Astrocyte (in vitro differentiated cells and primary cell): ENCODE measurements at regions not wholly inside any gene's neighbourhood (a gene's known extent, or its start where the extent isn't known, plus 50 kb on each side); places are given as distances from the start of the nearest gene placed in this dataset.

Experiments used
- DNase-seq: peaks from one replicate; pipeline ENCODE4 v3.0.0-alpha.2; 2010; ENCODE audit warnings: low read depth
- FAIRE-seq: peaks from 2 replicates; lab custom pipeline; 2011; peaks lifted over from hg19 to GRCh38; lab: Jason Lieb, UNC
- H2AFZ ChIP-seq: 2 replicates; pipeline ENCODE4 v1.6.0; 2012; ENCODE audit warnings: low read depth, low read length, inconsistent platforms
- H3K27ac ChIP-seq: 2 replicates; pipeline ENCODE4 v1.5.1; 2011; ENCODE audit warnings: low read depth, low read length, inconsistent platforms
- H3K27me3 ChIP-seq: 2 replicates; pipeline ENCODE4 v1.6.0; 2011; ENCODE audit warnings: low read length, inconsistent platforms; ENCODE audit not compliant: insufficient read depth
- H3K36me3 ChIP-seq: 2 replicates; pipeline ENCODE4 v1.5.1; 2011; ENCODE audit warnings: low read length, inconsistent platforms; ENCODE audit not compliant: insufficient read depth
- H3K4me1 ChIP-seq: 2 replicates; pipeline ENCODE4 v1.5.1; 2011; ENCODE audit warnings: low read length, inconsistent platforms; ENCODE audit not compliant: insufficient read depth
- H3K4me2 ChIP-seq: 2 replicates; pipeline ENCODE4 v1.6.0; 2012; ENCODE audit warnings: low read length, inconsistent platforms
- H3K4me3 ChIP-seq: 2 replicates; pipeline ENCODE4 v1.5.1; 2011; ENCODE audit warnings: low read depth, mild to moderate bottlenecking, low read length, inconsistent platforms; ENCODE audit not compliant: insufficient read depth
- H3K79me2 ChIP-seq: 2 replicates; pipeline ENCODE4 v1.6.0; 2012; ENCODE audit warnings: mild to moderate bottlenecking, low read length, inconsistent platforms; ENCODE audit not compliant: insufficient read depth
- H3K9ac ChIP-seq: 2 replicates; pipeline ENCODE4 v1.6.0; 2012; ENCODE audit warnings: mild to moderate bottlenecking, low read length, inconsistent platforms
- H3K9me3 ChIP-seq: 2 replicates; pipeline ENCODE4 v1.5.1; 2012; ENCODE audit warnings: low read depth, mild to moderate bottlenecking, low read length, inconsistent platforms; ENCODE audit not compliant: insufficient read depth
- H4K20me1 ChIP-seq: 2 replicates; pipeline ENCODE4 v1.6.0; 2012; ENCODE audit warnings: low read length, inconsistent platforms; ENCODE audit not compliant: insufficient read depth
- H3K27ac Mint-ChIP-seq: one replicate; pipeline ENCODE4 v1.8.0; 2021; ENCODE audit warnings: mild to moderate bottlenecking, mixed read lengths; ENCODE audit not compliant: unreplicated experiment
- H3K27me3 Mint-ChIP-seq: one replicate; pipeline ENCODE4 v1.8.0; 2021; ENCODE audit warnings: low read depth, mixed read lengths; ENCODE audit not compliant: unreplicated experiment
- H3K36me3 Mint-ChIP-seq: one replicate; pipeline ENCODE4 v1.8.0; 2021; ENCODE audit warnings: low read depth, mixed read lengths; ENCODE audit not compliant: unreplicated experiment
- H3K4me1 Mint-ChIP-seq: one replicate; pipeline ENCODE4 v1.8.0; 2021; ENCODE audit warnings: low read depth, mixed read lengths; ENCODE audit not compliant: unreplicated experiment
- H3K4me3 Mint-ChIP-seq: one replicate; pipeline ENCODE4 v1.8.0; 2021; ENCODE audit warnings: mild to moderate bottlenecking, moderate library complexity, mixed read lengths; ENCODE audit not compliant: unreplicated experiment
- H3K9me3 Mint-ChIP-seq: one replicate; pipeline ENCODE4 v1.8.0; 2021; ENCODE audit warnings: mild to moderate bottlenecking, mixed read lengths; ENCODE audit not compliant: unreplicated experiment
- CTCF ChIP-seq: IDR thresholded peaks from 2 replicates; pipeline ENCODE4 v1.5.1; 2011; ENCODE audit warnings: low read depth, mild to moderate bottlenecking, inconsistent platforms, low read length, moderate library complexity; ENCODE audit not compliant: insufficient read depth
- EZH2 ChIP-seq: IDR thresholded peaks from 2 replicates; pipeline ENCODE4 v1.6.1; 2012; ENCODE audit warnings: mild to moderate bottlenecking, low read length, inconsistent platforms; ENCODE audit not compliant: insufficient read depth

GRCh38 chr10:2335626-2336025 is 598.3 kb upstream of the ADARB2 start:
- no peaks in the 10 kb centered on the region for H3K4me1 ChIP-seq
- Mint-ChIP-seq H3K4me3 (no peak overlapping the region), H3K36me3 (no peaks in the 10 kb centered on the region), H3K27me3 (peaks cover 5% of the 10 kb centered on the region), H3K27ac (no peak overlapping the region), H3K4me1 (no peaks in the 10 kb centered on the region), H3K9me3 (no peaks in the 10 kb centered on the region)
- no peak overlapping the region for H3K4me3 ChIP-seq
- peaks cover 7% of the 10 kb centered on the region for H3K9me3 ChIP-seq
- H3K27ac ChIP-seq, result no peak overlapping the region
- TF ChIP-seq CTCF (no peak), EZH2 (no peak)
- no peak for DNase-seq
- H3K79me2 ChIP-seq, result no peaks in the 10 kb centered on the region
- H3K36me3 ChIP-seq, result no peaks in the 10 kb centered on the region
- H2AFZ ChIP-seq, result no peak overlapping the region
- no peak overlapping the region for H3K4me2 ChIP-seq
- H3K27me3 ChIP-seq, result no peaks in the 10 kb centered on the region
- FAIRE-seq, result no peak
- no peaks in the 10 kb centered on the region for H4K20me1 ChIP-seq
- H3K9ac ChIP-seq, result no peak overlapping the region

DNA sequence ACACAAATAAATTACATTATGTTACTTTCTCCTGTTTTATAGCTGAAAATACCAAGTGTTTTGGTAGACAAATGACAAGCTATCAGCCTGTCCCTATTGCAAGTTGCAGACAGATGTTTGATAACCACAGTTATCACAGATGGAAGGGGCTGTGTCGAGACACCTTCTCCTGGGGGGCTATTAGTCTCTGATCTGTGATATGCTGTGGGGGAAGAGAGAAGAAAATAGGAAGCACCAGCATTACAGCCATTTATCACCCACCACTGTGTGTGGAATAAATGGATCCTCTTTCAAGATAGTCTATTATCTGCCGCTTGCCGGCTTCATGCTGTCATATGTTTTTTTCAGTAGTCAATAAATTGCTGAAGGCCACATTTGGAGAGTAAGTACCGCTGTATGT is 597.2 kb upstream of the ADARB2 start:
- Mint-ChIP-seq H3K36me3 (no peaks in the 10 kb centered on the region), H3K9me3 (no peaks in the 10 kb centered on the region), H3K27ac (no peak overlapping the region), H3K27me3 (peaks cover 5% of the 10 kb centered on the region), H3K4me3 (no peak overlapping the region), H3K4me1 (no peaks in the 10 kb centered on the region)
- Histone ChIP-seq H2AFZ (no peak overlapping the region), H3K4me3 (no peak overlapping the region), H3K27ac (no peak overlapping the region), H4K20me1 (no peaks in the 10 kb centered on the region), H3K9ac (no peak overlapping the region), H3K79me2 (no peaks in the 10 kb centered on the region), H3K27me3 (no peaks in the 10 kb centered on the region), H3K4me1 (no peaks in the 10 kb centered on the region), H3K4me2 (no peak overlapping the region), H3K36me3 (no peaks in the 10 kb centered on the region), H3K9me3 (peaks cover 7% of the 10 kb centered on the region)
- TF ChIP-seq EZH2, result no peak
- no peak for TF ChIP-seq CTCF
- no peak for DNase-seq
- FAIRE-seq, result no peak

DNA sequence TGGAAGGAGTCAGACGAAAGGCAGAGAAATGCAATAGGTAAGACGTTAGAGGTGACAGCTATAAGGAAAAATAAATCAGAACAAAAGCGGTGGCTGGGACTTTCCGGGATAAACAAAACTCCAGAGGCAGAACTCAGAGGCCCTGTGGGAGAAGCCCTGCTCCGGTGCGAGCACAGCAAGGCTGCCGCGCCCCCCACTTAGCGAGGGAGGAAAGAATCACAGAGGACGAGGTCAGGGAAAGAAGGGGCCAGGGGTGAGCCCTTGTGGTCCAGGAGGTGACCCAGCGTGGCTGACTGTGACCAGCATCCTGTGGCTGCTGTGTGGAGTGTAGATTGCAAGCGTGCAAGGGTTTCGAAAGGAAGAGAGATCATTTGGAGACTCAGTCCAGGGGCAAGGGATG is 591.8 kb upstream of the ADARB2 start:
- Histone ChIP-seq H2AFZ (no peak overlapping the region), H3K27me3 (no peaks in the 10 kb centered on the region), H3K9ac (no peak overlapping the region), H3K4me3 (no peak overlapping the region), H3K9me3 (peaks cover 7% of the 10 kb centered on the region), H3K36me3 (no peaks in the 10 kb centered on the region), H4K20me1 (no peaks in the 10 kb centered on the region), H3K4me1 (no peaks in the 10 kb centered on the region), H3K4me2 (no peak overlapping the region), H3K27ac (no peak overlapping the region), H3K79me2 (no peaks in the 10 kb centered on the region)
- H3K4me3 Mint-ChIP-seq, result no peak overlapping the region
- no peaks in the 10 kb centered on the region for H3K27me3 Mint-ChIP-seq
- DNase-seq (no peak), FAIRE-seq (no peak)
- TF ChIP-seq CTCF (no peak), EZH2 (no peak)
- no peak overlapping the region for H3K27ac Mint-ChIP-seq
- H3K9me3 Mint-ChIP-seq, result no peaks in the 10 kb centered on the region
- no peaks in the 10 kb centered on the region for H3K4me1 Mint-ChIP-seq
- H3K36me3 Mint-ChIP-seq, result no peaks in the 10 kb centered on the region
